NCI-H446 treated with DMSO at 0.1 percent for 48 hours (cell line): ENCODE measurements at regions not wholly inside any gene's neighbourhood (a gene's known extent, or its start where the extent isn't known, plus 50 kb on each side); places are given as distances from the start of the nearest gene placed in this dataset.

Experiments
- DNase-seq: peaks from one replicate; lab custom pipeline; 2025; lab: John Stamatoyannopoulos, UW

DNA sequence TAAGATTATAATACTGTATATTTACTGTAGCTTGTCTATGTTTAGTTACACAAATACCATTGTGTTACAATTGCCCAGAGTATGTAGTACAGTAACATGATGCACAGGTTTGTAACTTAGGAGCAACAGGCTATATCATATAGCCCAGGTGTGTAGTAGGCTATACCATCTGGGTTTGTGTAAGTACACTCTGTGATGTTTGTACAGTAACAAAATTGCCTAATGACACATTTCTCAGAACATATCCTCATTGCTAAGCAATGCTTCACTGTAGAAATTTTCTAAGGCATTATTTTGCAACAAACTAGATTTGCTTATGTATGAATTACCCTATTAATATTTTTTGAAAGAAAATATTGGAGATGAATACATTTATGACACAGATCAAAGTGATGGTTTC is 1390.9 kb downstream of the C4orf33 start:
- DNase-seq = no peak

DNA sequence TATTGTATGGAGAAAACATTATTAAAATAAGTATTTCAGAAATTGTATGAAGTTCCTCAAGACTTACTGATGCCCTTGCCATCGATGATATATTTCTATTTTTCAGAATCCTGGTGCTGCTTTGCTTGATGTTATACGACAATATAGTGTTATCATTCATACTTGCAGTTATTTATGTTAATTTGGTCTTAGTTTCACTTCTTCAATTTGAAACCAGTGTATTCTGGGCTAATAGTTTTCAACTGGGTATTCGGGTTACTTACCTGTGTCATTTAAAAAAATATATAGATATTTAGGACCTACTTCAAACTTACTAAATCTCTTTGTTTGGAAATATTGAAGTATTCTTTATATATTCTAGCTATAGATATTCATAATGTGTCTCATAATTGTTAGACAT is 1414.7 kb downstream of the C4orf33 start:
- DNase-seq = no peak

DNA sequence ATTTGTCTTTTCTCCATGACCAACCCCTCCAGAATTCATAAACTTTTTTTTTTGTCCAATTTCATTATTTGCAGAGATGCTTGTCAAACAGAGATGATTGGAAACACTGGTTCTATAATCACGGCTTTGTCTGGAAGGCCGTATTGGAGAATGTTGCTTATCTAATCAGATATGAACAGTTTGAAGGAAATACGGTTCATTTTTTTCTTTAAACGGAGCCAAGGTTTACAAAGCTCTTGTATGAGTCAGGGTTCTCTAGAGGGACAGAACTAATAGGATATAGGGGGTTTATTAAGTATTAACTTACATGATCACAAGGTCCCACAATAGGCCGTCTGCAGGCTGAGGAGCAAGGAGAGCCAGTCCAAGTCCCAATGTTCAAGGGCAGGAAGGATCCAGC is 1415.8 kb downstream of the C4orf33 start:
- DNase-seq = no peak

DNA sequence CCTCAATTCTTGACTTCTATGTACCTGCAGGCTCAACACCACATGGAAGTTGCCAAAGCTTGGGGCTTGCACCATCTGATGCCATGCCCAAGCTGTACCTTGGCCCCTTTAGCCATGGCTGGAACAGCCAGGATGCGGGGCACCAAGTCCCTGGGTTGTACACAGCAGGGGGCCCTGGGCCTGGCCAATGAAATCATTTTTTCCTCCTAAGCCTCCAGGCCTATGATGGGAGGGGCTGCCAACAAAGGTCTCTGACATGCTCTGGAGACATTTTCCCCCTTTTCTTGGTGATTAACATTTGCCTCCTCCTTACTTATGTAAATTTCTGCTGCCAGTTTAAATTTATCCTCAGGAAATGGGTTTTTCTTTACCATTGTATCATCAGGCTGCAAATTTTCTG is 1428.1 kb downstream of the C4orf33 start:
- no peak for DNase-seq

DNA sequence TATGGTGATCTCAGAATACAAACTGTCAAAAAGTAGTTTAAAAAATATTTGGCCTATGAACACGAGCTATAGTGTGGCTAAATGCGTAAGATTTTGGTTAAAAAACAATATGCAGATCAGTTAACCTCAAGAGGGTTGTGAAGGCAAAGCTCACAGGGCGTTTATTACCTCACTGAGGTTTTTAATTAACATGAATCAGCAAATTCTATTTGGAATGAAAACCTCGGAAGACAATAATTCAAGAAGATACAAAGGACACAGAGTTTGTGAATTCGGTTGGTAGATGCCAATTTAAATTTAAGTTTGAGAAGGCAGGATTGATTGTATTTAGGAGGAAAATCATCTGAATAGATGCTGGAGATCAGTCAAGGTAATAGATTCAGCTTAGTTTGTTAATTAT is 1434.6 kb downstream of the C4orf33 start:
- no peak for DNase-seq

DNA sequence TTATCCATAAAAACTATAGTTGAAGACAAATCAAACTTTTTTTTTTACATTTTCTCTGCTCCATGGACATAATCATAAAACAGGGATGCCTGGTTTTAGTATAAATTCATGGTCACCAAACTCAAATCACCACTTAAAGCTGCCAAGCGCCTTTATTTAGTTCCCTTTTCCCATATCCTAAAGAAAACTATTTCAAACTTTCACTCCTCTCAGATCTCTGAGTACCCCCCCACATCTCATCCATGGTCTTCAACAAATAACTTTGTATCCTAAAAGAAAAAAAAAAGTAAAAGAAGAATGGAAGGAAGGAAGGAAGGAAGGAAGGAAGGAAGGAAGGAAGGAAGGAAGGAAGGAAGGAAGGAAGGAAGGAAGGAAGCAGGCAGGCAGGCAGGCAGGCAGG is 1438.7 kb downstream of the C4orf33 start:
- DNase-seq = no peak

DNA sequence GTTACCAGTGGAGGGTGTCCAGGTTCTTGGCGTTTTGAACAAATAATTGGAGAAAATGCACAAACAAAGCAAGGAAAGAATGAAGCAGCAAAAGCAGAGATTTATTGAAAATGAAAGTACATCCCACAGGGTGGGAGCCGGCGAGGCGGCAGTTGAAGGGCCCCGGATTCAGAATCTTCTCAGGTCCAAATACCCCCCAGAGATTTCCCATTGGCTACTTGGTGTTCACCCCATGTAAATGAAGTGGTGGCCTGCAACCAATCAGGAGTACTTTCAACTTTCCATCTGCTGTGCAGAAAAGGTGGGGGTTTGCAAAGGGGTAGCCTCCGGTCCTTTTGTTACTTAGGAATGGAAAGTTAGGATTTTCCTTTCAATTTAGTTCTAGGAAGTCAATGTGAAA is 1447.0 kb downstream of the C4orf33 start:
- DNase-seq = no peak

DNA sequence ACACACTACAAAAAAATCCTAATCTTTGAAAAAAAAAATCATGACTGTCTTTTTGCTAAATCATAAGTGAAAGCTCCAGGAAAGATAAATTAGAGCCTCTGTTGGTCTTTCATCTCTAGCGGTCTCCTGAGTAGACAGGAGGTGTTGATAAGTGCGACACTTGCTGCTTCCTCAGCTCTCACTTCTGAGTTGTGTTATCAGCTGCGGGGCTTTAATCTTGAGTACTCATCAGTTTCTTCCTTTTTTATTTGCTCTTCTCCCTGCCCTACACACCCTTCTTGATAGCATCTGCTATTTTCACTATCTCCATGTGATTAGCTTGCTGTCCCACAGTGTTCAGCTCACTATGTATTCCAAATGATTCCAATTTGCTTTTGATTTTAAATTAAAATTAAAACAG is 1449.2 kb downstream of the C4orf33 start:
- DNase-seq = no peak

DNA sequence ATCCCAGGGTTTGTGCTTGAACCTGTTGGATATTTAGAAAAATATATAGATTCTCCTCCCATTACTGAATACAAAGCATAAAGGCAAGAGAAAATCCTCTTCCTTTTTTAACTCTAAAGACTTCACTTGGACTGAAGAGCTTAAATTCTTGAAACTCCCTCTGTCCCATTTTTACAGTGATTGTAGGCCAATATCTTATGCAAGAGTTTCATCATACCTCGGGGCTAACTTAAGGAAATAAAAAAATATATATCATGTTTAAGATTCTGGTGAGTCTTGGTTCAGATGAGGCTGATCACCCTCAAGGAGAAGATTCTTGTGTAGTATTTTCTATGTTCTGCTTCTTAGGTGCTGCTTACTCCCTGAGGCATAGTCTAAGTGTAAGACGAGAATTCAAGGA is 1449.6 kb downstream of the C4orf33 start:
- DNase-seq = no peak

DNA sequence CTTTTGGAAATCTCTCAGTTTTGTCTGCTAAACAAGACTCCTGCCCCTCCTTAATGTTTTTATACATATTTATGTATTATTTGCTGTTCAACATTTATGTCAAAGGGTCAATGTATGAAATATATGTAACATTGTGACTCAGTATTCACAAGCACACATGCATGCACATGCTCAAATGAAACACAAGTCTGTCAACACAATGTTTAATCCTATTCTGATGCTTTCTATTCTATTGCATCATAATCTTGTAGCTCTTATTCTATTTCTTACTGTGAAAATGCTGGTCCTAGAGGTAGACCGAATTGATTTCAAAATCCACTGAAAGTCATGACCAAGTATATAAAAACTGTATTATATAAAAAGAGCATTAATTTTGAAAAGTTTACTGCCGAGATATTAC is 1463.3 kb downstream of the C4orf33 start:
- DNase-seq = no peak

DNA sequence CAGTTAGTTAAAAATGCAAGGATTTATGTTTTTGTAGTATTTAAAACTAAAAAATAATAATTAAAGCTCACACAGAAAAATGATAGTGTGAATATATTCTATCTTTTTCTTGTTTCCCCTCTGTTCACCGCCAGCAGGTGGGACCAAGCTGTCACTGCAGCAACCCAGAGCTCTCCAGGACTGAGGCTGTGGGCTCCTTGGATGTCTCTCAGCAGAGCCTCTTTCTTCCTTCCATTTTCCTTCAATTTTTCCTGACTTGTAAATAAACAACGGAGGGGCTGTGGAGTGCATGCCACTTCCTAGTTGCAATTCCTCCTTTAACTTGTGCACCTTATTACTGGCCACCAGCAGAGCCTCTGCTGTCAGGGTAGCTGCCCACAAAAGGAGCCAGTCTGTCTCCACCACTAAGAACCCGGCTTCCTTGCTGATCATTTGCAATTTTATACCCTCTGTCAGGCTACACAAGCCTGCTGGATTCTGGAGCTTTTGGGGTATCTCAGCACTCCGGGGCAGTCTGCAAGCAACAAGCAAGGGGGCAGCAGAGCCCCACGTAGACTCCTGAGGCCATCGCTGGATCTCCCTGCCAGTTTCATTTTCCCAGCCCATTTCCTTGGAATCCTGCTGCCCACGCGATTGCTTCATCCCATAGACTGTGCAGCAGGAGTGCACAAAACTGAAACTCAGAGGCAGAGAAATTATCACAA is 1467.4 kb downstream of the C4orf33 start:
- no peak for DNase-seq

DNA sequence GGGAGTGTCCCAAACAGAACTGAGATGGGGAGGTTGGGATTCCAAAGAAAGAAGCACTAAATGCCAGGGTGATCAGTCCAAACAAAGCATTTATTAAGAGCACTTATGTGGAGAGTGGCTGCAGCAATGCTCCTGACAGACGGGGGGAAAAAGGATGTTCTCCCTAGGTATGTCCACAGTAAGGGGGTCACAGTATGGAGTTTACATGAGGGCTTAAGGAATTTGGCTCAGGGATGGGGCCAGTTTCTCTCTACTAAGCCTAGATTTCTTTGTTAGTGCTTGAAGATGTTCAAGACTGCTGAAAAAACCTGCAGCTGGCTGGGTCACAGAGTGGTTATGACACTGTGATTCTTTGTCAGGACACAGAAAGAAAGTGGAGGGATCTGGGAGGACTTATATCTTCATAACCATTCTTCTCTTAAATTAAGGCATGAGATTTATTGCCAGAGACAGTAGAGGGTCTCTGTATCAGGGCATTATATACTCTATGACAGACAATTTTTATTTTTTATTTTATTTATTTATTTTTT is 1468.0 kb downstream of the C4orf33 start:
- no peak for DNase-seq

DNA sequence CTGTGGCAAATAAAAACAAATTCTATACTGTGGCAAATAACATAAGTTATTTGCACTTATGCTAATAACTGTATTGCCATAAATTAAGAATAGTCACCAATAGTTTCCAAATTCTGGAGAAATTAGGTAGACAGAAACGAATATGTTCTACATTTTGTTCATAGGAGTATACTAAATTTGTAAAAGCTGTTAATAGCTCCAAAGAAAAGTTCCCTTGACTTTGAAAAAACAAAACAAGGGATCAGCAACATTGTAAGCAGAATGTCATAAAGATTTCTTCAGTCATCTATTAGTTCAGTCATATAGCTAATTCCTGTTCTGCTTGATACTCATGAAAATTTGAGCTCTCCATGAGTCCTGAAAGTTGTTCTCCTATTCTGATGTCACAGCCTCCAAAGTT is 1472.8 kb downstream of the C4orf33 start:
- no peak for DNase-seq

DNA sequence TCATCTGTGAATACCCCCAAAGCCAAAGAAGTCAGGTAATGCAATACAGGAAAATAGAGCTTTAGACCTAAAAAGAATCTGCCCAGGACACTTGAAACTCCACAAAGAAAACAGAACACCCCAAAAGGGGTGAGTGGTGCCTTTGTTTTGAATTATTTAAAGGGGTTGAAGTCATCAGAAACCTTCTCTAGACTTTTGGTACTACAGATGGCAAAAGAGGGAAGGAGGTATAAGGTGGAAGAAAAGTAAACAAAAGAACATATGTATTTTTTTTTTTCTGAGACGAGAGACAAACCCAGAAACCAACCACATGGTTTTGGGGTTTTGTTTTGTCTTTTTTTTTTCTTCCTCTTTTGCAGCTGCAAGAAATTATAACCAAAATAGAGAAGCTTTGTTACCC is 1477.8 kb downstream of the C4orf33 start:
- no peak for DNase-seq

DNA sequence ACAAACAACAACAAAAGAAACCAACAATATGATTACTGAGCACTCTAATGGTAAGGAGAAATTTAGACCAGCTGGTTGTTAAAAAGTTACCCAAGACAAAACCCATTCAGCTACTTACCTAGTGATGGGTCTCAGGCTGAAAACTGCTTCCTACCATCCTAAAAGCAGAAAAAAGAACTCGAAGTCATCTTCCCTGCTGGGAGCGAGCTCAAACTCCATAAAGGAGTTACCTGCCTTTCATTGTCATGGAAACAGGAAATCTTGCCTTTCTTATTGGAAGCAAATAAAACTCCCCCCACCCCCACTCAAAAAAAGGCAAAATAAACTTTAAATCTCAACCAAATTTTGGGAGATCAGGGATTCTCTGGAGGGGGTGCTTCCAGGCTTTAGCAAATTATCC is 1478.3 kb downstream of the C4orf33 start:
- no peak for DNase-seq

DNA sequence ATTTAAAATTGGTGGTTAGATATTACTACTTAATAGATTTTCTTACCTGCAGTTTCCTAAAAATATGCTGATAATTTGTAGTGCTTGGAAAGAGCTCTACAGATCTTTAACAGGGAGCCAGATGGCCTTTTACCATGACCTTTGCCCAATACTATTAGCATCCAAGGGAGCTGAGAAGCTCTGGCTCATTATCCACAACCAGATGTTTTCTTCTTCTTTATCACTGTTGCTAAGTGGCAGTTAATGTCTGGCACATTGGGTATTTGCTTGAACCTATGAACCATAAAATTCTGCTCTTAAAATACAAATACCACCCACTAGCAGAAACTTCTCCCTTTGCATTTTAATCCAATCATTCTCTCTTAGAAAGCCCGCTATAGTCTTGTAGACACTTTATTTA is 1480.3 kb downstream of the C4orf33 start:
- DNase-seq = no peak

DNA sequence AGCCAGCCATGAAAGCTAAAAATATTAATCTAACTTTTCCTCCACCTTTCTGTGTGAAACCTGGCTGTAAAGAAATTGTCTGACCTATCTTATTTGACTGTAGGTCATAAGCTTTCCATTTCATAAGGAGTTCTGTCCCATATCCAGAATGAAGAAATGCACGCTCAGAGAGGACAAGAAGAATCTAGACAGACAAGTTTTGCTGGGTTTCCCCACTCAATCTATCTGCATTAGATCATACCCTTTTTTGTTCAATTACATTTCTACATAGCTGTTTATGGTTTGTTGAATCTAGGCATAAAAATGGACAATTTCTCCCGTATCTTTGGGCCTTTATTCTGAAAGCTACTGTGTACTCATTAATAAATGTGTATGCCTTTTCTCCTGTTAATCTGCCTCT is 1495.1 kb downstream of the C4orf33 start:
- no peak for DNase-seq

DNA sequence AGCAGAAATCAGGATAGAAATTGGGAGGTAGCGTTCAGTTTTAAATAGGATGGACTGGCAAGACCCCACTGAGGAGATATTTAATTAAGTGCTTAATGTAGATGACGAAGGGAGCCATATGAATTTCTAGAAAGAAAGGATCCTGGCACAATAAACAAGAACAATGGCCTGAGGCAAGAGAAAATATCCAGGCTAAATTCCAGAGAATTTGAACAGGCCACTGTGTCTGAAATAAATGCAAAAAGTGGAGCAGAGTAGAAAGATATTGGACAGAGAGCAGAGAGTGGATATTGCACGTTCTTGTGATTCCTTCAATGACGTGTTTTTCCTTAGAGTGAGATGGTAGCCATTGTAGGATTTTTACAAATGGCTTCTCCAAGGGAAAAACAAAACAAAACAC is 1504.8 kb downstream of the C4orf33 start:
- DNase-seq = no peak

DNA sequence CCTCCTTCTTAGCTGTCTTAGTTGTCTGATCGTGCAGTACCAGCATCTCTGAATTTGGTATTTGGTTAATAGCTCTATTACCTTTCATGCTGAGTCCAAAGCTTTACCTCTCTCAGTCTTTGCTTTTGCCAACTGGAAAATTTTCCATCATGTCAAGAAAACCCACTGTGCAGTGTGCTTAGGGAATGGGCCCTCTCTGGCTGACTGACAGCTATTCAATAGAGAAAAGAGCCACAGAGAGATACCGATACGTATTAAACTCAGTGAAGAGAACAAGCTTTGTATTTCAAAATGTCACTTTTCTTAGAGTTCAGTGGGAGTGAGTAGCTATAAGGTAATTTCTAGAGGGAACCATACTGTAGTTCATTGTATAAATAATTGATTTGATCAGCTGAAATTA is 1507.1 kb downstream of the C4orf33 start:
- no peak for DNase-seq

DNA sequence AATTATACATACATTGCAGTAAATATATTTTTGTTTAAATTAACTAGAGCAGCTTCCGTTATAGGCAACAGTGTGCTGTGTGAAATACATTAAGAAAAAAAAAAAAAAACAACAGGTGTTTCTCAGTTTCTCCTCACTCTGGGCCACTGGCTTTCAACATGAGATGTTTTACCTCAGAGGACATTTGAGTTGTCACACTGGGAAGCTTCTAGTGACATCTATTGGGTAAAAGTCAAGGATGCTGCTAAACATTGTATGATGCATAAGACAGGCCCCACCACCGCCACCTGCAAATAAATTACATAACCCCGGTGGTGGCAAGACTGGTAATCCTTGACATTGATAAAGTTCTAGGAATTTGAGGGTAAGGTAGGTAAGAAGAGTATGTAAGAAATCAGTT is 1512.2 kb downstream of the C4orf33 start:
- DNase-seq = no peak

DNA sequence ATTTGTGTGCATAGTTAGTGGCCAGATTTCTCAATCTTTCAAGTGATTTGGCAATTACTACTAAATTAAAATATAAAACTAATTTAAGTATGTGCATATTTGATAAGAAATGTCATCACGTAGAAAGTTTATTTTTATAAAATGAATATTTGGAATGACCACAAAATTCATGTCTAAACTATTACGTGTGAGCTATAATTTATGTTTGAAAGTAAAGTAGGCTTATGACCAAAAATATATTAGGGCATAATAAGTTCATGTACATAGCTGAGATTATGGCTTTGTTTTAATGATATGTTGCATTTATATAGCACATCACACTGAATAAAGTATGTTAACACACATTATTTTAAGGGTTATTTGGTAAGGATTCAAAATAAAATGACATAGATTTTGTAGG is 1532.6 kb downstream of the C4orf33 start:
- DNase-seq = no peak

DNA sequence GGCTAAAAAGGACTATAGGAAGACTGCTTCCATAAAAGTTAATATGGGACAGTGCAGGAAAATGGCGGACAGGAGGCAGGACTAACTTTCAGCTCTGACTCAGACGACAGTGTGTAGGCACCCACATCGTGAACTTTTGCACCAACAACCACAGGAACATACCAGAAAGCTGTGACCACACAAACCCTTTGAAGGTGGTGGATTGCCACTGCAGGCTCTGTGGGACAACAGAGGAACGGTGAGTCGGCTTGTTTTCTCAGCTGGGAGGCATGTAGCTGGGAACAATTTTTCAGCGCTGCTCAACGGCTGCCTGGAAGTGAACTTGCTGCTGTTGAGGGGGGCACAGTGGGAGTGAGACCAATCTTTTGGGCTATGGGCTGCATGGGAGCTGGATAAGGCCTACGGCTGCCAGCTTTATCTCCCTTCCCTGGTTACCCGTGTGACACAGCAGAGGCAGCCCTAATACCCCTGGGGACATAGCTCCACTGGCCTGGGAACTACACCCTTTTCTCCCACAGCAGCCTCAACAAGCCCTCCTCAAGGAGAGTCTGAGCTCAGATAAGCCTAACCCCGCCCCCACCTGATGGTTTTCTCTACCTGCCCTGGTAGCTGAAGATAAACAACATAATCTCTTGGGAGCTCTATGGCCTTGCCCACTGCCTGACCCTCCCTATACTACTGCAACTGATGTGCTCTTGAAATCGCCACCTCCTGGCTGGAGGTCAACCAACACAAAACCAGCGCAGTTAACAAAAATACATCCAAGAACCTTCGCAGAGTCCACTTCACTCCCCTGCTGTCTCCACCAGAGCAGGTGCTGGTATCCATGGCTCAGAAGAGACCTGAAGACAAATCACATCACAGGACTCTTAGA is 1537.0 kb downstream of the C4orf33 start:
- DNase-seq = no peak

DNA sequence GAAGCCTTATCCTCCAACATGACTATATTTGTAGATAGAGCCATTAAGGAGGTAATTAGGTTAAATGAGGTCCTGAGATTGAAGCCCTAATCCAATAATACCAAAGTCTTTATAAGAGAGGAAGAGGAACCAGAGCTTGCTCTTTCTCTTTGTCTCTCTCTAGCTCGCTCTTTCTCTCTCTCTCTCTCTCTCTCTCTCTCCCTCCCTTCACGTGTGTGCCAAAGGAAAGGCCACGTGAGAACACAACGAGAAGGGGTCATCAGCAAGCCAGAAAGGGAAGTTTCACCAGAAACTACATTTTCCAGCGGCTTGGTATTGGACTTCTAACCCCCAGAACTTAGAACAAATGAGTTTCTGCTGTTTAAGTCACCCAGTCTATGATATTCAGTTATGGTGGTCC is 1540.5 kb downstream of the C4orf33 start:
- DNase-seq = no peak
